NCI-H69 (cell line): ENCODE measurements at regions not wholly inside any gene's neighbourhood (a gene's known extent, or its start where the extent isn't known, plus 50 kb on each side); places are given as distances from the start of the nearest gene placed in this dataset.
"Not testable (repeated sequence)": the region's sequence is repeated elsewhere in the genome, so short reads cannot be mapped to it uniquely, and the experiment has no call there.

Experiments
- DNase-seq: peaks from one replicate; lab custom pipeline; 2025; lab: John Stamatoyannopoulos, UW

GRCh38 chr6:137709424-137710236 is 157.4 kb upstream of the TNFAIP3 start:
- no peak for DNase-seq

GRCh38 chr6:137711972-137712371 is 155.1 kb upstream of the TNFAIP3 start:
- DNase-seq: no peak

GRCh38 chr6:137712587-137712986 is 154.5 kb upstream of the TNFAIP3 start:
- no peak for DNase-seq

- no peak for DNase-seq
Measured at GRCh38 chr6:137715589-137716045, 151.4 kb upstream of the TNFAIP3 start.

GRCh38 chr6:137717074-137718073 is 149.7 kb upstream of the TNFAIP3 start:
- peak; percentile 97 for DNase-seq

- DNase-seq: not testable (repeated sequence)
Measured at GRCh38 chr6:137718903-137719302, 148.2 kb upstream of the TNFAIP3 start.

- DNase-seq: no peak
Measured at GRCh38 chr6:137722749-137723272, 144.2 kb upstream of the TNFAIP3 start.

GRCh38 chr6:137723273-137724017 is 143.6 kb upstream of the TNFAIP3 start:
- peak; percentile 27 for DNase-seq

GRCh38 chr6:137724018-137724403 is 143.0 kb upstream of the TNFAIP3 start:
- no peak for DNase-seq

- DNase-seq: peak; percentile 30
Measured at GRCh38 chr6:137724495-137725211, 142.4 kb upstream of the TNFAIP3 start.

- DNase-seq: no peak
Measured at GRCh38 chr6:137725949-137726348, 141.1 kb upstream of the TNFAIP3 start.

- DNase-seq: no peak
Measured at GRCh38 chr6:137726582-137726981, 140.5 kb upstream of the TNFAIP3 start.

GRCh38 chr6:137727216-137727765 is 139.8 kb upstream of the TNFAIP3 start:
- DNase-seq: no peak

GRCh38 chr6:137728386-137729349 is 138.4 kb upstream of the TNFAIP3 start:
- peak; percentile 43 for DNase-seq

GRCh38 chr6:137729866-137730629 is 137.0 kb upstream of the TNFAIP3 start:
- DNase-seq: no peak

GRCh38 chr6:137731600-137731959 is 135.5 kb upstream of the TNFAIP3 start:
- DNase-seq: no peak

GRCh38 chr6:137731960-137732616 is 135.0 kb upstream of the TNFAIP3 start:
- DNase-seq: no peak

- no peak for DNase-seq
Measured at GRCh38 chr6:137733372-137733771, 133.7 kb upstream of the TNFAIP3 start.
